Neutrophil (primary cell): ENCODE measurements at regions not wholly inside any gene's neighbourhood (a gene's known extent, or its start where the extent isn't known, plus 50 kb on each side); places are given as distances from the start of the nearest gene placed in this dataset.

ENCODE experiments used
- H3K27ac ChIP-seq: fragments of 200-600 bp; sonication (generic); 2 replicates; pipeline ENCODE4 v1.5.1; 2016; ENCODE audit warnings: mild to moderate bottlenecking, moderate library complexity
- H3K27me3 ChIP-seq: fragments of 200-600 bp; sonication (generic); 2 replicates; pipeline ENCODE4 v1.6.0; 2016; ENCODE audit warnings: mild to moderate bottlenecking
- H3K36me3 ChIP-seq: fragments of 200-600 bp; sonication (generic); 2 replicates; pipeline ENCODE4 v1.5.1; 2017
- H3K4me1 ChIP-seq, 2 experiments: fragments of 200-600 bp in 1 of 2; sonication (generic) in 1 of 2; 1 replicate in 1 of 2; 2 replicates in 1 of 2; pipeline versions ENCODE4 v1.5.1 to v1.6.1; 2013 to 2016; ENCODE audit warnings: low read depth in 1 of 2, low read length in 1 of 2, mild to moderate bottlenecking in 1 of 2, moderate library complexity in 1 of 2; ENCODE audit not compliant: control insufficient read depth in 1 of 2, insufficient read depth in 1 of 2
- H3K4me3 ChIP-seq, 2 experiments: fragments of 200-600 bp in 1 of 2; sonication (generic) in 1 of 2; 1 replicate in 1 of 2; 2 replicates in 1 of 2; pipeline ENCODE4 v1.5.1; 2013 to 2016; ENCODE audit warnings: low read depth in 1 of 2, low read length in 1 of 2, mild to moderate bottlenecking in 1 of 2, moderate library complexity in 1 of 2
- H3K9me3 ChIP-seq: fragments of 200-600 bp; sonication (generic); 2 replicates; pipeline ENCODE4 v1.5.1; 2016
- TF ChIP-seq, protein P1 (sequence below): fragments of 200-600 bp; sonication (generic); IDR thresholded peaks from 2 replicates; pipeline ENCODE4 v1.5.1; 2016; ENCODE audit warnings: antibody characterized with exemption

DNA sequence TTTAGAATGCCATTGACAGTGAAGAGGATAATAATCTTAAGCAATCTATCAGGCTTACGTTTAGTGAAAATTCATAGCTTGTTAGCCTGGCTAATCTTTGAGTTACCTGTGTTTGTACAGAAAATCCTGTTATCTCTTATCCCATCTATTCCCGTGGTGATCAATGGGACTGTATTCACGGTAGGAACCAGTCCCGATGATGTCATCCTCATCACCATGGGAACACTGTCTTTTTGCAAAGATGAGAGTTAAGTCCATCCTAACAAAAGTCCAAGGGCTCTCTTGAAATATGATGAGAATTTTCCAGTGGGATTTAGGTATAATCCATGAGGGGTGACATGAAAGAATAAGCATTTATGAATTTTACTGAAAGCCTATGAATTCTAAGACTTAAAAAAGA, 762.2 kb downstream of the ETS1 start:
- H3K4me1 ChIP-seq: no peaks in the 10 kb centered on the region
- H3K9me3 ChIP-seq: no peaks in the 10 kb centered on the region
- H3K4me3 ChIP-seq: no peak overlapping the region
- TF ChIP-seq, protein P1, sequence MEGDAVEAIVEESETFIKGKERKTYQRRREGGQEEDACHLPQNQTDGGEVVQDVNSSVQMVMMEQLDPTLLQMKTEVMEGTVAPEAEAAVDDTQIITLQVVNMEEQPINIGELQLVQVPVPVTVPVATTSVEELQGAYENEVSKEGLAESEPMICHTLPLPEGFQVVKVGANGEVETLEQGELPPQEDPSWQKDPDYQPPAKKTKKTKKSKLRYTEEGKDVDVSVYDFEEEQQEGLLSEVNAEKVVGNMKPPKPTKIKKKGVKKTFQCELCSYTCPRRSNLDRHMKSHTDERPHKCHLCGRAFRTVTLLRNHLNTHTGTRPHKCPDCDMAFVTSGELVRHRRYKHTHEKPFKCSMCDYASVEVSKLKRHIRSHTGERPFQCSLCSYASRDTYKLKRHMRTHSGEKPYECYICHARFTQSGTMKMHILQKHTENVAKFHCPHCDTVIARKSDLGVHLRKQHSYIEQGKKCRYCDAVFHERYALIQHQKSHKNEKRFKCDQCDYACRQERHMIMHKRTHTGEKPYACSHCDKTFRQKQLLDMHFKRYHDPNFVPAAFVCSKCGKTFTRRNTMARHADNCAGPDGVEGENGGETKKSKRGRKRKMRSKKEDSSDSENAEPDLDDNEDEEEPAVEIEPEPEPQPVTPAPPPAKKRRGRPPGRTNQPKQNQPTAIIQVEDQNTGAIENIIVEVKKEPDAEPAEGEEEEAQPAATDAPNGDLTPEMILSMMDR: no peak
- H3K36me3 ChIP-seq: no peaks in the 10 kb centered on the region
- H3K27ac ChIP-seq: no peak overlapping the region
- no peaks in the 10 kb centered on the region for H3K27me3 ChIP-seq

DNA sequence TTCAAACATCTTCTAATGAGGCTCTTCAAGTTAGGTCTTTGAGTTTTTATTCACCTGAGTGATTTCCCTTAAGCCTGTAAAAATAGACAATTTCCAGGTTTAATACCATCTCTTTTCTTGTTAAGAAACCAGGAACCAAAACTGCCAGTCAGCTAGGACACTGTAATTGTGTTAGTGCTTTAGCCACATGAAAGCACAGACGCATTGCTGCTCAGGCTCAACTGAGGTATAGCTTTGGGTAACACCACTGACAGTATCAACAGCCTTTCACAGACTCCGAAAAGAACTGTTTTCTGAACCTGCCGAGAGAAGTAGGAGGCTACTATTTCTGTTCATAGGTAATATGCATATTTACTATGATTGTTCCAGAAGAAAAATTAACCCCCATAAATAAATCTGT, 768.7 kb downstream of the ETS1 start:
- Histone ChIP-seq H3K9me3 (no peaks in the 10 kb centered on the region), H3K27ac (no peak overlapping the region), H3K27me3 (no peaks in the 10 kb centered on the region), H3K4me3 (no peak overlapping the region), H3K36me3 (no peaks in the 10 kb centered on the region), H3K4me1 (no peaks in the 10 kb centered on the region)
- TF ChIP-seq, protein P1: no peak

DNA sequence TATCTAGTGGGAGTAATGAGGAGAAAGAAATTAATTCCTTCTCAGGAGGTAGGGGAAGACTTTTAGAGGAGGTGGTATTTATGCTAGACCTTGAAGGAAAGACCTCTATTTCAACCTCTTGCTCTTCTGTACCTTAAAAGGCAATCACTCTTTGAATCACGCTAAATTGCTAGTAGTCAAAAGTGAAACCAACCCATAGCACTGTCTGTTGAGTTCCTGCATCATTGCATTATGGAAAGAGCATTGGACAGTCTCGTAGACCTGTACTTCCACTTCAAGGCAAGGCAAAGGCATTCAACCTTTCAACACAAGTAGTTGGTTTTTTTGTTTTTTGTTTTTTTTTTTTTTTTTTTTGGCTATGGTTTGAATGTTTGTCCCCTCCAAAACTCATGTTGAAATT, 770.4 kb downstream of the ETS1 start:
- no peak overlapping the region for H3K27ac ChIP-seq
- TF ChIP-seq, protein P1: no peak
- no peaks in the 10 kb centered on the region for H3K36me3 ChIP-seq

DNA sequence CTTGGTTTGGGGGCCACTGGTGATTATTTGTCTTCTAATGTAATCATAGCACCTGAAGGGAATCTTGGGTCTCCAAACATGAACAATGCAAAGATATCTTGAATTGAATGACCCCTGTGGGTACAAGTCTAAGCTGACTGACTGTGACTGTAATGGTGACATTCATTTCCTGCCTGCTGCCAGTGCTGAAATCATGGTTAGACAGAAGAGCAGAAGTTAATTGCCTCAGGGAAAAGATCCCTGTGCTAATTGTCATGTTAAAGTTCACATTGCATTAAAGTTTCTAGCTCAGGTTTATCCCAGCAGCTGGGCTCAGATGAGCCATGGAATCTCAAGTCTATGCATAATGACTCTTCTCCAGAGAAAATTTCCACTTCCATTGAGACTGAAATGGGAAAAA, 772.0 kb downstream of the ETS1 start:
- Histone ChIP-seq H3K4me3 (no peak overlapping the region), H3K9me3 (no peaks in the 10 kb centered on the region), H3K27ac (no peak overlapping the region), H3K27me3 (no peaks in the 10 kb centered on the region), H3K4me1 (no peaks in the 10 kb centered on the region), H3K36me3 (no peaks in the 10 kb centered on the region)
- TF ChIP-seq, protein P1: no peak

More for the DNA sequence above, 770.4 kb downstream of the ETS1 start:
- Histone ChIP-seq H3K4me1 (no peaks in the 10 kb centered on the region), H3K4me3 (no peak overlapping the region), H3K9me3 (no peaks in the 10 kb centered on the region), H3K27me3 (no peaks in the 10 kb centered on the region)

DNA sequence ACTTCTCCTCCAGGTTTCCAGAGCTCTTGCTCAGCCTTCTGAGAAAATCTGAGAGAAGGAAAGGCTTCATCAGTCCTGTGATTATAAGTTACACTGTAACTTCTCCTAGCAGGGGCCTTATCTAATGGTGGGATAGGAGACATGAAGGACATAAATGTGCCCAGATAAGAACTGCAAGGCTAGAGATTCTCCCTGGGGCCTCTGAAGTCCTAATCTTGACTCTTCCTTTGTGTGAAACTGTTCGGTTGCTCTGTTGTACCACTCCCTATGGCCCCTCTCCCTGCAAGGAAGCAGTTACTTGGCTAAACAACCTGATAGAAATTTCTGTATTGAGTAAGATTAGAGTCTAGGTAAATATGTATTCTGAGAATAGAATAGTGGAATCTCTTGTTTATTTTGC, 780.9 kb downstream of the ETS1 start:
- TF ChIP-seq, protein P1: no peak
- no peaks in the 10 kb centered on the region for H3K27me3 ChIP-seq
- H3K36me3 ChIP-seq: no peaks in the 10 kb centered on the region
- H3K27ac ChIP-seq: no peak overlapping the region
- H3K9me3 ChIP-seq: no peaks in the 10 kb centered on the region
- H3K4me1 ChIP-seq: no peaks in the 10 kb centered on the region
- H3K4me3 ChIP-seq: no peak overlapping the region

DNA sequence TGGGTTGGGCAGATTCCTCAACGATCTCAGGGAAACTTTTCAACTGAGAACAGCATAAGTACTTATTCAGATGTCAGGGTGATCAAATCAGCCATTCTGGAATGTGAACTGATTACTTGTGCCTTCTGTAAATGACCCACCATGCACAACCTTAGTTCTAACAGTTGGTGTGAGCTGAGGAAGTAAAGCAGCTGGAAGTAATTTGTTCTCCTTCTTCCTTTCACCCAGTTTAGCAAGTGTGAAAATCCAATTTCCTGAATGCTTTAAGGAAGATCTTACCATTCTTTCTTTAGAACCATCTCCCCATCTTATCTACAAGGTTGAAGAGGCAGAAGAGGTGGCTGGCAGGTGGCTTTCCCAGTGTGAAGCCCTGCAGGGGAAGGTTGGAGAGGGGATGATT, 781.6 kb downstream of the ETS1 start:
- no peaks in the 10 kb centered on the region for H3K27me3 ChIP-seq
- H3K4me3 ChIP-seq: no peak overlapping the region
- H3K9me3 ChIP-seq: no peaks in the 10 kb centered on the region
- no peaks in the 10 kb centered on the region for H3K36me3 ChIP-seq
- TF ChIP-seq, protein P1: no peak
- no peaks in the 10 kb centered on the region for H3K4me1 ChIP-seq
- H3K27ac ChIP-seq: no peak overlapping the region
